ENCODE measurements at regions not wholly inside any gene's neighbourhood (a gene's known extent, or its start where the extent isn't known, plus 50 kb on each side); places are given as distances from the start of the nearest gene placed in this dataset.

- no peak for DNase-seq
- Mint-ChIP-seq H3K27ac (no peak overlapping the region), H3K36me3 (ENCODE audit: low read depth) (no peaks in the 10 kb centered on the region), H3K9me3 (peaks cover 2% of the 10 kb centered on the region), H3K27me3 (peaks cover 8% of the 10 kb centered on the region), H3K4me1 (ENCODE audit: low read depth) (no peaks in the 10 kb centered on the region), H3K4me3 (no peak overlapping the region)
Observed at GRCh38 chr15:87155771-87156170, 1076.1 kb downstream of the AGBL1 start.

GRCh38 chr15:87154761-87155160, 1075.1 kb downstream of the AGBL1 start:
- H3K4me3 Mint-ChIP-seq: no peak overlapping the region

GRCh38 chr15:87151202-87151748, 1071.6 kb downstream of the AGBL1 start:
- DNase-seq: no peak
- H3K4me1 Mint-ChIP-seq (ENCODE audit: low read depth): no peaks in the 10 kb centered on the region
- H3K4me3 Mint-ChIP-seq: no peak overlapping the region
- no peak overlapping the region for H3K27ac Mint-ChIP-seq
- H3K36me3 Mint-ChIP-seq (ENCODE audit: low read depth): no peaks in the 10 kb centered on the region
- no peaks in the 10 kb centered on the region for H3K9me3 Mint-ChIP-seq
- peaks cover 2% of the 10 kb centered on the region for H3K27me3 Mint-ChIP-seq

More at GRCh38 chr15:87154761-87155160, 1075.1 kb downstream of the AGBL1 start:
- Mint-ChIP-seq H3K27ac (no peak overlapping the region), H3K9me3 (peaks cover 2% of the 10 kb centered on the region), H3K36me3 (ENCODE audit: low read depth) (no peaks in the 10 kb centered on the region), H3K27me3 (peaks cover 5% of the 10 kb centered on the region), H3K4me1 (ENCODE audit: low read depth) (no peaks in the 10 kb centered on the region)
- DNase-seq: no peak

GRCh38 chr15:87145696-87146095, 1066.0 kb downstream of the AGBL1 start:
- Mint-ChIP-seq H3K36me3 (ENCODE audit: low read depth) (no peaks in the 10 kb centered on the region), H3K27ac (no peak overlapping the region), H3K4me1 (ENCODE audit: low read depth) (no peaks in the 10 kb centered on the region), H3K27me3 (peaks cover 3% of the 10 kb centered on the region), H3K9me3 (peaks cover 11% of the 10 kb centered on the region), H3K4me3 (no peak overlapping the region)
- no peak for DNase-seq

GRCh38 chr15:87144775-87145174, 1065.1 kb downstream of the AGBL1 start:
- H3K4me1 Mint-ChIP-seq (ENCODE audit: low read depth): no peaks in the 10 kb centered on the region
- H3K36me3 Mint-ChIP-seq (ENCODE audit: low read depth): no peaks in the 10 kb centered on the region
- no peak overlapping the region for H3K4me3 Mint-ChIP-seq
- no peak for DNase-seq
- H3K27ac Mint-ChIP-seq: no peak overlapping the region
- H3K27me3 Mint-ChIP-seq: peaks cover 3% of the 10 kb centered on the region
- peaks cover 11% of the 10 kb centered on the region for H3K9me3 Mint-ChIP-seq

- Mint-ChIP-seq H3K4me3 (no peak overlapping the region), H3K4me1 (ENCODE audit: low read depth) (no peaks in the 10 kb centered on the region), H3K9me3 (peaks cover 11% of the 10 kb centered on the region), H3K27ac (no peak overlapping the region), H3K27me3 (peaks cover 7% of the 10 kb centered on the region), H3K36me3 (ENCODE audit: low read depth) (no peaks in the 10 kb centered on the region)
- no peak for DNase-seq
Observed at GRCh38 chr15:87142096-87142495, 1062.4 kb downstream of the AGBL1 start.

GRCh38 chr15:87135109-87135508, 1055.4 kb downstream of the AGBL1 start:
- Mint-ChIP-seq H3K4me3 (no peak overlapping the region), H3K27me3 (peaks cover 4% of the 10 kb centered on the region), H3K36me3 (ENCODE audit: low read depth) (no peaks in the 10 kb centered on the region)

GRCh38 chr15:87133704-87134103, 1054.0 kb downstream of the AGBL1 start:
- Mint-ChIP-seq H3K27ac (no peak overlapping the region), H3K27me3 (peaks cover 2% of the 10 kb centered on the region), H3K36me3 (ENCODE audit: low read depth) (no peaks in the 10 kb centered on the region), H3K4me3 (no peak overlapping the region), H3K9me3 (no peaks in the 10 kb centered on the region), H3K4me1 (ENCODE audit: low read depth) (no peaks in the 10 kb centered on the region)
- DNase-seq: no peak

More at GRCh38 chr15:87135109-87135508, 1055.4 kb downstream of the AGBL1 start:
- Mint-ChIP-seq H3K27ac (no peak overlapping the region), H3K4me1 (ENCODE audit: low read depth) (no peaks in the 10 kb centered on the region), H3K9me3 (no peaks in the 10 kb centered on the region)
- no peak for DNase-seq

GRCh38 chr15:87131067-87131466, 1051.4 kb downstream of the AGBL1 start:
- no peaks in the 10 kb centered on the region for H3K9me3 Mint-ChIP-seq
- no peak overlapping the region for H3K27ac Mint-ChIP-seq
- no peaks in the 10 kb centered on the region for H3K36me3 Mint-ChIP-seq (ENCODE audit: low read depth)
- no peak for DNase-seq
- no peak overlapping the region for H3K4me3 Mint-ChIP-seq
- H3K4me1 Mint-ChIP-seq (ENCODE audit: low read depth): no peaks in the 10 kb centered on the region
- H3K27me3 Mint-ChIP-seq: no peaks in the 10 kb centered on the region

- no peak for DNase-seq
- Mint-ChIP-seq H3K4me1 (ENCODE audit: low read depth) (no peaks in the 10 kb centered on the region), H3K27ac (no peak overlapping the region), H3K36me3 (ENCODE audit: low read depth) (no peaks in the 10 kb centered on the region), H3K27me3 (no peaks in the 10 kb centered on the region), H3K4me3 (no peak overlapping the region), H3K9me3 (no peaks in the 10 kb centered on the region)
Observed at GRCh38 chr15:87129916-87130315, 1050.2 kb downstream of the AGBL1 start.

- Mint-ChIP-seq H3K9me3 (no peaks in the 10 kb centered on the region), H3K27me3 (no peaks in the 10 kb centered on the region), H3K36me3 (ENCODE audit: low read depth) (no peaks in the 10 kb centered on the region), H3K27ac (no peak overlapping the region), H3K4me1 (ENCODE audit: low read depth) (no peaks in the 10 kb centered on the region), H3K4me3 (no peak overlapping the region)
- DNase-seq: no peak
Observed at GRCh38 chr15:87123676-87124382, 1044.2 kb downstream of the AGBL1 start.

- Mint-ChIP-seq H3K4me3 (no peak overlapping the region), H3K9me3 (no peaks in the 10 kb centered on the region), H3K36me3 (ENCODE audit: low read depth) (no peaks in the 10 kb centered on the region), H3K27ac (no peak overlapping the region), H3K4me1 (ENCODE audit: low read depth) (no peaks in the 10 kb centered on the region), H3K27me3 (no peaks in the 10 kb centered on the region)
- no peak for DNase-seq
Observed at GRCh38 chr15:87121336-87121735, 1041.7 kb downstream of the AGBL1 start.

GRCh38 chr15:87120555-87120954, 1040.9 kb downstream of the AGBL1 start:
- Mint-ChIP-seq H3K4me3 (no peak overlapping the region), H3K27me3 (no peaks in the 10 kb centered on the region), H3K9me3 (no peaks in the 10 kb centered on the region), H3K4me1 (ENCODE audit: low read depth) (no peaks in the 10 kb centered on the region), H3K36me3 (ENCODE audit: low read depth) (no peaks in the 10 kb centered on the region), H3K27ac (no peak overlapping the region)
- no peak for DNase-seq

- Mint-ChIP-seq H3K9me3 (no peaks in the 10 kb centered on the region), H3K4me1 (ENCODE audit: low read depth) (no peaks in the 10 kb centered on the region)
Observed at GRCh38 chr15:87118846-87119245, 1039.2 kb downstream of the AGBL1 start.

GRCh38 chr15:87118435-87118834, 1038.8 kb downstream of the AGBL1 start:
- Mint-ChIP-seq H3K4me3 (no peak overlapping the region), H3K36me3 (ENCODE audit: low read depth) (no peaks in the 10 kb centered on the region), H3K27me3 (no peaks in the 10 kb centered on the region), H3K9me3 (no peaks in the 10 kb centered on the region), H3K4me1 (ENCODE audit: low read depth) (no peaks in the 10 kb centered on the region), H3K27ac (no peak overlapping the region)
- no peak for DNase-seq

More at GRCh38 chr15:87118846-87119245, 1039.2 kb downstream of the AGBL1 start:
- DNase-seq: no peak
- Mint-ChIP-seq H3K36me3 (ENCODE audit: low read depth) (no peaks in the 10 kb centered on the region), H3K4me3 (no peak overlapping the region), H3K27ac (no peak overlapping the region), H3K27me3 (no peaks in the 10 kb centered on the region)
